HG03039 (cell line): ENCODE measurements at regions not wholly inside any gene's neighbourhood (a gene's known extent, or its start where the extent isn't known, plus 50 kb on each side); places are given as distances from the start of the nearest gene placed in this dataset.

Experiments
- ATAC-seq: cut with Tn5 transposase; IDR thresholded peaks from one replicate; pipeline ENCODE4 v1.9.1; 2021; ENCODE audit warnings: mild to moderate bottlenecking, moderate library complexity; ENCODE audit not compliant: unreplicated experiment

DNA sequence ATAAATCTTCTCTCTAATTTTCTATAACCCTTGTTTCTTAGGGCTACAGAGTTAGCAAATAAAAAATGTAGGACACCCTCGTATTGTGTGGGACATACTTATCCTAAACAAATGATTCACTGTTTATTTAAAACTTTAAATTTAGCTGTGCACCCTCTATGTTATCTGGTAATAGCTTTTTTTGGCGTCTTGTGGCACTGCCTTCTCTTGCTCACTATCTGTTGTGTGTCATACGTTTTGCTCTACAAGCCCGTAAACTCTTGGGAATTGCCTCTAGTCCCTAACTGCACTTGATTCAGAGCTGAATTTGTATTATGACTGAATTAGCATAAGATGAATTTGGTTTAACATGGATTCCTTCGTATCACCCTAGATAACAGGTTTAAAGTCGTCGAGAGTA is 144.3 kb upstream of the MYOCD start:
- no peak for ATAC-seq

GRCh38 chr17:12522336-12522735 is 143.4 kb upstream of the MYOCD start:
- ATAC-seq, result no peak

GRCh38 chr17:12522743-12523183 is 142.9 kb upstream of the MYOCD start:
- ATAC-seq, result no peak

DNA sequence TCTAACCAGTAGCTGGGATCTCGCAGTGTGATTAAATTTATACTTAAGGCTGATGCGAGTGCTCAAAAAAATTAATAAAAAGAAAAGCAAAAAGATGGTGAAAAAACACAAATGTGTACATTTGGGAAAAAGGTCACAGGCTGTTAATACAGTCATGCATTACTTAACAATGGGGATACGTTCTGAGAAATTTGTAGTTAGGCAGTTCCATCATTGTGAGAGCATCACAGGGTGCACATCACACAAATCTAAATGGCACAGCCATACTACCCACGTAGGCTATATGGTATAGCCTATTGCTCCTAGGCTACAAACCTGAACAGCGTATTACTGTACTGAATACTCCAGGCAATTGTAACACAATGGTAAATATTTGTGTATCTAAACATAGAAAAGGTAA is 142.4 kb upstream of the MYOCD start:
- no peak for ATAC-seq

DNA sequence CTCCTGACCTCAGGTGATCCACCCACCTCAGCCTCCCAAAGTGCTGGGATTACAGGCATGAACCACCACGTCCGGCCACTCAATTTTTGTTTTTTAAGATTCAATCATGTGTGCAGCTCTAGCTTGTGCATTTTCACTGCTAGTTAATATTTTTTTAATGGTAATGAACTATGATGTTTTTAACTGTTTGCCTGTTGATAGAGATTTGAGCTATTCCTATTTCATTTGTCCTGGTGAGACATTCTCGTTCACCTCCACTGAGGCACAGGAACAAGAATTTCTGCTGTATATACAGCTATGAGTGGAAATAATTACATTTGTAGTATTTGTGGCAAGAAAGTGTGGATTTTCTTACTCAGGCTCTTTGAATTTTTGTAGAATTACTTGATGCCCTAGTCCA is 137.7 kb upstream of the MYOCD start:
- no peak for ATAC-seq

DNA sequence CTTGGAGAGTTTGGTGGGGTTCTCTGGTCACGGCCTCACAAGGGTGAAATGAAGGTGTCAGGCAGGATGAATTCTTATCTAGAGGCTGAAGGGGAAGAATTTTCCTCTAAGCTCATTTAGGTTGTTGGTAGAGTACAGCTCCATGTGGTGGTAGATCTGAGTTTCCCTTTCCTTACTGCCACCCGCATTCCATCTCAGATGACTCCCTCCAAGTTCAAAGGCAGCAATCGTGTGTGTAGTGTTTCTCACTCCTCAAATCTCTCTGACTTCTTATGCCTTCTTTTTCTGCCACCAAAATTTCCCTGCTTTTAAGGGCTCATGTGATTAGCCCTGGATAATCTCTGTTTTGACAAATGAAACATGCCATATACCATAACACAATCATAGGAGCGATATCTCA is 135.5 kb upstream of the MYOCD start:
- ATAC-seq, result no peak

DNA sequence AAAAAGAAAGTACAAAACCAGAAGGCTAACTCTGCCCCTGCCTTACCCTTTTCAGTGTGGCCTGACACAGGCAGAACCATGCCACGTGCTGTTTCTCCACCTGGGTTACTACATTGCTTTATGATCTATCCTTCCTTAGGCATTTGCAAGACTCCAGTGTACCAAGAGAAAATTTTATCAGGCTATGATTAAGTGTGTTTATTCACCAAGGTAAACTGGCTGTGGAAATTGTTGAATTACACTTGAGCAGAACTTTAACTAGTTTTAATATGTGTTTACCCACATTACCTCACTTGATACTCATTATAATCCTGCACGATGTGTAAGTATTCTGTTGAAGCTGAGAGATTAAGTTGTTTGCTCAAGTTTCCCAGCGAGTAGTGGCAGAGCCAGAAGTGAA is 129.7 kb upstream of the MYOCD start:
- ATAC-seq, result no peak

DNA sequence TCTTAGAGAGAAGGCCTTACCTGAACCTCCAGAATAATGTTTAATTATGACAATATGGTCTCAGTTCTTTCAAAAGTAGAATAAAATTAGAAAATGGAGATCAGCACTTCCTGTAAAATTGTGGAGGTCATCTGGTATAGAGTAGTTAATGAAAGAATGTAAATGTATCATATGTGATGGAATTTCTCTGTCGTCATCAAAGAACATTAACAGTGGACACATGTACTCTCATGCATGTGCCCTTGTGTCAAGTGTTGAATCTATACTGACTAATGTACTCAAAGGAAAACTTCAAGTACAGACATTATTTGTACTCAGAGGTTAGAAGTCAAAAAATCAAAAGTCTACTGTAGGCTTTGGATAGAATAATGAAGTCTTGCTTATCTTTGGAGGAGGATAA is 129.2 kb upstream of the MYOCD start:
- ATAC-seq, result no peak

DNA sequence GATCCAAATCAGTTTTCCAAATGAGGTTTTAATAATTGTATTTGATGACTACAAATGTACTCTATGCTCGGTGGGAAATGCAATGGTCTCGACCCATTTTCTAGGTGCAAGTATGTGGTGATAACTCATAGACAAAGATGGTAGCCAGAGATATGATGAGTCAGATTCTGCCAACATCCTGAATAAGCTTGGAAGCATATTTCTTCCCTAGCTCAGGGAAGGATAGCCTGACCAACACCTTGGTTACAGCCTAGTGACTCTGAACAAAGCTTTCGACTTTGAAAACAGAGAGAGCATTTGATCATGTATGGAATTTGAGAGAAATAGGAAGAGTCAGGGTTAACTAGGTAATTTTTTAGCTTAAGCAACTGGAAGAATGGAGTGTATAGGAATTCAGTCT is 128.3 kb upstream of the MYOCD start:
- ATAC-seq, result no peak

GRCh38 chr17:12538003-12538402 is 127.7 kb upstream of the MYOCD start:
- ATAC-seq, result no peak

DNA sequence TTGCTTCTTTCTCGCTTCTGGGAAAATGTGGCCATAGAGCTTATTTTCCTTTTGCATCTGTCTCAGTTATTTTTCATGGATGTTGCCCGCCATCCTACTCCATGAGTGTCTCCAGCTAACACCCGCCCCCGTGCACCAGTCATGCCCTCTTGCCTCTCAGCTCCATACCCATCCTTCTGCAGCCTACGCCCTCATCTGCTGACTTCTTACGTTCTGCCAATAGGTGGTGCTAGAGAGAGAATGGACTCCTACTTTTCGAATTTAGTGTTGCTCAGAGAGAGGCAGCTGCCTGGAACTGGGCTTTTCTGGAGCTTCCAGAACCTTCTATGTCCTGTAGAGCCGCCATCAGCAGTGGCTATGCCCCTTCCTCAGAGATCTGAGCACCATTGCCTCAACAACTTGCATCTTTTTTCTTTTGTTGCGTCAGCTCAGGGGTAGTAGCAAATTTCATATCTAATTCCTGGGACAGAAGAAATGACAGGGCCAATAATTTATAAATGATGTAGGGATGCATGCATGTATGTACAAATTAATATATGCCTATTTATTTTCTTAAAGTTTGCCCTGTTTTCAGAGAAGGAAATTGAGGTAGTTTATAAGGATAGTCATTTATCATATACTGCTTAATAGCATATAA is 119.7 kb upstream of the MYOCD start:
- peak; percentile 61 for ATAC-seq

DNA sequence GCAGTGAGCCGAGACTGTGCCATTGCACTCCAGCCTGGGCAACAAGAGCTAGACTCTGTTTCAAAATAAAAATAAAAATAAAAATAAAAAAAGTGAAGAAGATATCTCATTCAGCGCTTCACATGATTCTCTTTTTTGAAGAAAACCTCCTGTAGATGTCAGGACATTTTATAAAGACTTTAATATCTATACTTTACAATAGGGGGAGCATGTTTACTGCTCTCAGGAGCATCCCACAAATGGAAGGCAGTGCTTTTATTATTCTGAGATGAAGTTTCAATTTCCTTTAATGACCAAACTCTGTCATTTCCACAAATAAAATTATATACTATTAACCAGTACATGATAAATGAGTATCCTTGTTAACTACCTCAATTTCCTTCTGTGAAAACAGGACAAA is 118.7 kb upstream of the MYOCD start:
- ATAC-seq, result no peak

GRCh38 chr17:12547831-12548230 is 117.9 kb upstream of the MYOCD start:
- no peak for ATAC-seq

DNA sequence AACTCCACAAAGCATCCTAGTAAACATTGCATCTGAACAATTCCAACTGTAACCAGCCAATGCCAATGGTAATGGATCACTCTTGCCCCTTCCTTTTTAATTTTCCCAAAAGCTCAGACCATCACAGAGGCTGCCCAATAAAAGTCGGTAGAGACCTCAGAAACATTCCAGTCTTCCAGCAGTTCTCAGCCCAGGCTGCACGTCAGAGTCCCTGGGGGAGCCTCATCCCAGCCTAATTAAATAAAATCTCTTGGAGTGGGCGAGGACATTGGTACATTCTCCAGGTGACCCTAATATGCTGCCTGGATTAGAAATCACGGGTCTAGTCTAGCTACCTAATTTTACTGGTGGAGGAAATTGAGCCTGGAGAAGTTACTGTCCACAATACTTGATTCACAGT is 117.1 kb upstream of the MYOCD start:
- ATAC-seq, result no peak

GRCh38 chr17:12549499-12550041 is 116.1 kb upstream of the MYOCD start:
- no peak for ATAC-seq

GRCh38 chr17:12553625-12554024 is 112.1 kb upstream of the MYOCD start:
- ATAC-seq, result no peak

DNA sequence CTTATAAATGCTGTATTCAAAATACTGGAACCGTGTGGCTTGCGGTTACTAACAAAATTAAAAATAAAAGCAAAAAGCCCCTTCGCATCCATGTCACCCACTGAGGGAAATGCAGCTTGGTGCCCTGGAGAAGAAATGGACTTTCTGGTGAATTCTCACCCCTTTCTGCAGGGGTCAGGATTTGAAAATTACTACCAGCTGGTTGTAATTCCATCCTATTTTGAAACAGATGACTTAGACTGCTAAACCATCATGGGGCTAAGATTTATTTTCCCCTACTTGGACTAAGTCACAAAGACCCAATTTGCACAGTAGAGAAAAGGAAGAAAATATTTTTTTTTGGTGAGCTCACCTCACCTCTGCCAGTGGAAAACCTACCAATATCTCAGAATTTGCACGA is 111.4 kb upstream of the MYOCD start:
- ATAC-seq, result no peak

DNA sequence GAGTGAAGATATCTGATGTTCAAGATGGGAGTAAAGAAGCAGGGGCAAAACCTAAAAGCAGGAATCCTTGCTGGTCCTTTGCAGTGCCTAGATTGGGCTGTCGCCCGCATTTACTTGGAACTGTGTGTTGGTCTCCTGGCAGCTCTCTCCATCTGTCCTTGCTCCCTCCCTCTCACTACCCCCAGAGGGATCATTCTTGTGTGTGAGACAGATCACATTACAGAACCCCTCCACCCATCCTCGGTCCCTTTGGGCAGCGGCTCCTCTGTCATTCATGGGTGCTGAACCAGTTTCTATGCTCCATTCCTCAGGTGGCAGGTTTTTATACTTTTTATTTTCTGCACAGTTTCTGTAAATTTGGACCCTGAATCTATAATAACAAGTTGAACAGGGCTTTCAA is 99.4 kb upstream of the MYOCD start:
- ATAC-seq, result no peak

DNA sequence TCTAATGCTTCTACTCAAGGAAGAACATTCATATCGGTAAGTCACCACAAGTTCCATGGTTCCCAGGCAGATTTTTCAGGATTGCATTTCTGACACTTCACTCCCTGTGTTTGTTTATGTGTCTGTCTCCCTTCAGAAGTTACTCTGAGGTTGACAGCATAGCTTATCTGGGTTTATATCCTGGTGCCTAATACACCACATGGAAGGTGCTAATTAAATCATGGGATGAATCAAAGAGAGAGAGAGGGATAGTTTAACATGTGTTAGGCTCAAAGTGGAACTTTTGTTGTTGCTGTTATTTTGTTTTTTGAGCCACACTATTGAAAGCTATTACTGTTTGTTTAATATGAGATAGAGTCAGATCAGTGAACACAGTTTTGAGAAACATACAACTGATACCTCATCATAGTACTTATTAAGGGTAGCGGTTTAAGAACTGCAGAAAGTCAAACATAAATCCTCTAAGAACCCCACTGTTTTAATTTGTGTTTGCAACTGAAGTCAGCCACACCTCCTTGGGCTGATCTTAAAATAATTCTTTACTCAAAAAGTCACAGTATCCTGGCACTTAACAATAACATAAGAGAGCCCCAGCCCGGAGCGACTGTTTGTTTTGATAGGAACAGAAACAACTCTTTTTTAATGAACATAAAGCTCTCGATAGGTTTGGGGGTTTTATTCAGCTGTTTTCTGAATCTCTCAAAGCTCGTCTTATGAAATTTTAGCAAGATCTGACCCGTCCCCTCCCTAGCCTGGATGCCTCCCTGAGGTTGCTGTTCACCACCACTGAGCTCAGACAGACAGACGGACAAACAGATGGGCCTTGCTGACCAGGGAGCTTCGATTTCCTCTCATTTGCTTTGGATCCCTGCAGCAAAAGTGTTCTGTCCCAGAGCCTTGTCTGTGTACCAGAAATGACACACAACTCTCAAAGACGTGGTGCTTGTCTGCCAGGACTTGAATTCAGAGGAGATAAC is 98.3 kb upstream of the MYOCD start:
- no peak for ATAC-seq

- ATAC-seq, result no peak
Measured at GRCh38 chr17:12568358-12569251, 97.1 kb upstream of the MYOCD start.

GRCh38 chr17:12571606-12572005 is 94.1 kb upstream of the MYOCD start:
- no peak for ATAC-seq
